AG04450 (cell line): ENCODE measurements at regions not wholly inside any gene's neighbourhood (a gene's known extent, or its start where the extent isn't known, plus 50 kb on each side); places are given as distances from the start of the nearest gene placed in this dataset.
"Not testable (repeated sequence)": the region's sequence is repeated elsewhere in the genome, so short reads cannot be mapped to it uniquely, and the experiment has no call there.

Source experiments
- CTCF ChIA-PET: fragments of 300-600, 350-600 bp; formaldehyde crosslinking; extraction: SDS; loops from one replicate; lab custom pipeline; 2022; ENCODE audit warnings: antibody characterized with exemption, inconsistent platforms; lab: Charles Lee
- POLR2A ChIA-PET: fragments of 350-600 bp; formaldehyde crosslinking; extraction: SDS; loops from one replicate; lab custom pipeline; 2021; ENCODE audit warnings: antibody characterized with exemption, inconsistent platforms; lab: Yijun Ruan, JAX
- DNase-seq: peaks from one replicate; pipeline ENCODE4 v3.0.0-alpha.2; 2011; ENCODE audit warnings: low read depth, low spot score
- H3K27ac ChIP-seq: one replicate; pipeline ENCODE4 v1.5.1; 2012; ENCODE audit warnings: low read depth, low read length, control low read depth
- H3K27me3 ChIP-seq: one replicate; pipeline ENCODE4 v1.6.0; 2012; ENCODE audit warnings: low read length; ENCODE audit not compliant: control insufficient read depth, insufficient read depth
- H3K4me3 ChIP-seq: 2 replicates; pipeline ENCODE4 v1.5.1; 2011; ENCODE audit warnings: mild to moderate bottlenecking, low read depth, low read length, control low read depth
- H3K9me3 ChIP-seq: 2 replicates; pipeline ENCODE4 v1.5.1; 2012; ENCODE audit warnings: low read length; ENCODE audit not compliant: control insufficient read depth, insufficient read depth
- CTCF ChIP-seq: IDR thresholded peaks from 2 replicates; pipeline ENCODE4 v1.5.1; 2011; ENCODE audit warnings: low read depth, low read length, control low read depth, inconsistent platforms

GRCh38 chr6:86487660-86488221 lies 449.6 kb upstream of the HTR1E start:
- ChIA-PET CTCF (no interaction called here), POLR2A (no interaction called here)
- TF ChIP-seq CTCF, result no peak
- Histone ChIP-seq H3K27me3 (no peaks in the 10 kb centered on the region), H3K4me3 (no peak overlapping the region), H3K27ac (no peak overlapping the region), H3K9me3 (no peaks in the 10 kb centered on the region; the same call in 1 of the 2 replicates)
- DNase-seq, result no peak

GRCh38 chr6:86478316-86478715 lies 459.0 kb upstream of the HTR1E start:
- CTCF ChIA-PET, H3K4me3 ChIP-seq, DNase-seq, POLR2A ChIA-PET, H3K27me3 ChIP-seq, H3K27ac ChIP-seq: not testable (repeated sequence)
- H3K9me3 ChIP-seq, result peaks cover 34% of the 10 kb centered on the region

GRCh38 chr6:86477500-86478148 lies 459.7 kb upstream of the HTR1E start:
- CTCF ChIA-PET, result no interaction called here
- POLR2A ChIA-PET, result no interaction called here

GRCh38 chr6:86476311-86476710 lies 461.0 kb upstream of the HTR1E start:
- ChIA-PET POLR2A (no interaction called here), CTCF (no interaction called here)
- no peak overlapping the region for H3K27ac ChIP-seq
- no peak for DNase-seq
- no peak for TF ChIP-seq CTCF
- peaks cover 35% of the 10 kb centered on the region for H3K9me3 ChIP-seq
- no peak overlapping the region for H3K4me3 ChIP-seq
- no peaks in the 10 kb centered on the region for H3K27me3 ChIP-seq

More at GRCh38 chr6:86477500-86478148, 459.7 kb upstream of the HTR1E start:
- Histone ChIP-seq H3K27me3 (no peaks in the 10 kb centered on the region), H3K9me3 (peaks cover 35% of the 10 kb centered on the region), H3K27ac (no peak overlapping the region), H3K4me3 (no peak overlapping the region)
- DNase-seq, result no peak
- TF ChIP-seq CTCF, result no peak

- CTCF ChIA-PET, result no interaction called here
- H3K9me3 ChIP-seq, result peaks cover 34% of the 10 kb centered on the region
- no peak overlapping the region for H3K27ac ChIP-seq
- H3K27me3 ChIP-seq, result no peaks in the 10 kb centered on the region
- TF ChIP-seq CTCF, result no peak
- no peak overlapping the region for H3K4me3 ChIP-seq
- POLR2A ChIA-PET, result no interaction called here
- no peak for DNase-seq
Observed at GRCh38 chr6:86474081-86474480, 463.2 kb upstream of the HTR1E start.
